Ovary (tissue), 3 donors: ENCODE measurements at regions not wholly inside any gene's neighbourhood (a gene's known extent, or its start where the extent isn't known, plus 50 kb on each side); places are given as distances from the start of the nearest gene placed in this dataset.

Experiments
- CTCF ChIP-seq, 3 donors: fragments of 450-650 bp in 2 of 3; fragments of 200-600 bp in 1 of 3; IDR thresholded peaks; one replicate each; pipeline versions ENCODE4 v1.5.1 to v1.8.0; 2016 to 2022; ENCODE audit warnings: antibody characterized with exemption in 3 of 3, mild to moderate bottlenecking in 1 of 3
- POLR2A ChIP-seq: fragments of 450-650 bp; IDR thresholded peaks from one replicate; pipeline ENCODE4 v1.6.1; 2017; ENCODE audit warnings: antibody characterized with exemption, mild to moderate bottlenecking, moderate library complexity
- donor health status: DM: no; HTN: no; CAD: no.

- TF ChIP-seq CTCF (IDR thresholded peaks at IDR 0.05) (no peak), POLR2A (no peak)
These were observed 120.7 kb upstream of the ZNF618 start for GRCh38 chr9:113755433-113755832.
